Keratinocyte (primary cell): ENCODE measurements at regions not wholly inside any gene's neighbourhood (a gene's known extent, or its start where the extent isn't known, plus 50 kb on each side); places are given as distances from the start of the nearest gene placed in this dataset.

ENCODE experiments used
- EZH2 ChIP-seq: IDR thresholded peaks from one replicate; pipeline ENCODE4 v1.6.1; 2012; ENCODE audit warnings: inconsistent platforms, mild to moderate bottlenecking, low read length, moderate library complexity
- TF ChIP-seq, protein P1 (sequence below), 3 experiments: IDR thresholded peaks in 1 of 3; conservative IDR thresholded peaks in 1 of 3; optimal IDR thresholded peaks in 1 of 3; 2 replicates in 2 of 3; 3 replicates in 1 of 3; pipeline versions ENCODE3 to v1.5.1; 2011; ENCODE audit warnings: low read length in 3 of 3, mild to moderate bottlenecking in 3 of 3, moderate library complexity in 2 of 3, control low read depth in 1 of 3, inconsistent platforms in 1 of 3; ENCODE audit not compliant: insufficient read depth in 2 of 3; ENCODE audit errors: extremely low read depth in 1 of 3

DNA sequence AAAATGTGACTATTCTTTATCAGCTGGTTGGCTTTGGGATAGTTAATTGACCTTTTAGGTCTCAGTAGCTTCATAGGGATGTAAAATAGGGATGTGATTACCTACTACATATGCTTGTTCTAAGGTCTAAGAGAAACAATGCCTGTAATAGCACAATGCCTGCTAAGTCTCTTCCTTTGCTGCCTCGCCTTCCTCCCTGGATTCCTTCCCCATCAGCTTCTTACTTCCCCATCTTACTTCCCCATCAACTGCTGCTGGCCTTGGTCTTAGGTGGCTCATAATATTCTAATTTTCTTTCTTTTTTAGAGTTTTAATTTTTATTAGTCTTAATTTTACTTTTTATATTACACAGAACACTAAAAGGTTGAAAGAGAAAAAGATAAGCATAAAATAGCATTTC is 59.2 kb upstream of the GOT2 start:
- TF ChIP-seq, protein P1, sequence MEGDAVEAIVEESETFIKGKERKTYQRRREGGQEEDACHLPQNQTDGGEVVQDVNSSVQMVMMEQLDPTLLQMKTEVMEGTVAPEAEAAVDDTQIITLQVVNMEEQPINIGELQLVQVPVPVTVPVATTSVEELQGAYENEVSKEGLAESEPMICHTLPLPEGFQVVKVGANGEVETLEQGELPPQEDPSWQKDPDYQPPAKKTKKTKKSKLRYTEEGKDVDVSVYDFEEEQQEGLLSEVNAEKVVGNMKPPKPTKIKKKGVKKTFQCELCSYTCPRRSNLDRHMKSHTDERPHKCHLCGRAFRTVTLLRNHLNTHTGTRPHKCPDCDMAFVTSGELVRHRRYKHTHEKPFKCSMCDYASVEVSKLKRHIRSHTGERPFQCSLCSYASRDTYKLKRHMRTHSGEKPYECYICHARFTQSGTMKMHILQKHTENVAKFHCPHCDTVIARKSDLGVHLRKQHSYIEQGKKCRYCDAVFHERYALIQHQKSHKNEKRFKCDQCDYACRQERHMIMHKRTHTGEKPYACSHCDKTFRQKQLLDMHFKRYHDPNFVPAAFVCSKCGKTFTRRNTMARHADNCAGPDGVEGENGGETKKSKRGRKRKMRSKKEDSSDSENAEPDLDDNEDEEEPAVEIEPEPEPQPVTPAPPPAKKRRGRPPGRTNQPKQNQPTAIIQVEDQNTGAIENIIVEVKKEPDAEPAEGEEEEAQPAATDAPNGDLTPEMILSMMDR (optimal IDR thresholded peaks at IDR 0.05 in 1 of 3, IDR thresholded peaks at IDR 0.05 in 1 of 3, conservative IDR thresholded peaks at IDR 0.05 in 1 of 3; ENCODE audit: extremely low read depth in 1 of 3, insufficient read depth in 2 of 3, low read length in 3 of 3) = no peak
- TF ChIP-seq EZH2 = no peak
